Stimulated activated CD4-positive, alpha-beta T cell treated with anti-CD3 and anti-CD28 coated beads, Interleukin-4, amount 100 ng/mL, for 24 hours (primary cell): ENCODE measurements at regions not wholly inside any gene's neighbourhood (a gene's known extent, or its start where the extent isn't known, plus 50 kb on each side); places are given as distances from the start of the nearest gene placed in this dataset.
"Not testable (repeated sequence)": the region's sequence is repeated elsewhere in the genome, so short reads cannot be mapped to it uniquely, and the experiment has no call there.

Experiments used
- DNase-seq: peaks from one replicate; pipeline ENCODE4 v3.0.0-alpha.2; 2020

DNA sequence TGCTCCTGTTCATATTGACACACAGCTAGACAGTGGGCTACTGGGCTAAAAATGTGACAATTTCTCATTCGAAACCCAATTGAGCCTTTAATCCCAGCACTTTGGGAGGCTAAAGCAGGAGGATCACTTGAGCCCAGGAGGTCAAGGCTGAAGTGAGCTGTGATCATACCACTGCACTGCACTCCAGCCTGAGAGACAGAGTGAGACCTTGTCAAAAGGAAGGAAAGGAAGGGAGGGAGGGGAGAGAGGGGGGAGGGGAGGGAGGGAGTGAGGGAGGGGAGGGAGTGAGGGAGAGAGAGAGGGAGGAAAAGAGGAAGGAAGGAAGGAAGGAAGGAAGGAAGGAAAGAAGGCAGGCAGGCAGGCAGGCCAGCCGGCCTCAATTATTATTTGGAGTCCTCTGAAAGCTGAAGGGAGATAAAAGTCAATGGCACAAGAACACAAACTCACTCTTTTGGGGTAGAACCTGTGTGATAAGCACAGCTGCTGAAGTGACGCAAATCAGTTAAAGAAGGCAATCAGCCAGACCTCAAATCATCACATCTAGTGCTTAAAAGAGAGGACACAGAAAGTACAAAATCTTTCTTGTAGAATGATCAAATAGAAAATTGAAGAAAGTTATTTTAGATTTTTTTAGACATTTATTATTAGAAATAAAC lies 98.1 kb downstream of the CCDC71L start:
- DNase-seq, result no peak

GRCh38 chr7:106561666-106562411 lies 99.1 kb downstream of the CCDC71L start:
- DNase-seq, result no peak

- no peak for DNase-seq
Observed at GRCh38 chr7:106561151-106561550, 99.8 kb downstream of the CCDC71L start.

DNA sequence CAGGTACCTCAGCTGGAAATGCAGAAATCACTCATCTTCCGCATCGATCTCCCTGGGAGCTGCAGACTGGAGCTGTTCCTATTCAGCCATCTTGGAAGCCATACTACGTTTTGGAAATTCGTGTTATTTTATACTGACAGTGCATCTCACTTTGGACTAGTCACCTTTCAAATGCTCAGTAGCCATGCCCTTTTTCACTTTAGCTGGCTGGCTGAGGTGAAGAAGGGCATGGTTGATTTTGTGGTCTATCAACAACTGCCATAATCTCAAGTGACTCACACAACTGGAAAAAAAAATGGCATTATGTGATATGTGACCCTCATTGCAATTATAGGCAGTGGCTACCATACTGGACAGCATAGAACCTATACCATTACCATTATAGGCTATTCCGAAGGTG lies 100.5 kb downstream of the CCDC71L start:
- DNase-seq, result no peak

- DNase-seq, result not testable (repeated sequence)
Observed at GRCh38 chr7:106556244-106556643, 104.7 kb downstream of the CCDC71L start.

DNA sequence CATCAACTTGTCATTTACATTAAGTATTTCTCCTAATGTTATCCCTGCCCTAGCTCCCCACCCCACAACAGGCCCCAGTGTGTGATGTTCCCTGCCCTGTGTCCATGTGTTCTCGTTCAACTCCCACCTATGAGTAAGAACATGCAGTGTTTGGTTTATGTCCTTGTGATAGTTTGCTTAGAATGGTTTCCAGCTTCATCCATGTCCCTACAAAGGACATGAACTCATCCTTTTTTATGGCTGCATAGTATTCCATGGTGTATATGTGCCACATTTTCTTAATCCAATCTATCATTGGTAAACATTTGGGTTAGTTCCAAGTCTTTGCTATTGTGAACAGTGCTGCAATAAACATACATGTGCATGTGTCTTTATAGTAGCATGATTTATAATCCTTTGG lies 106.3 kb downstream of the CCDC71L start:
- DNase-seq, result not testable (repeated sequence)

DNA sequence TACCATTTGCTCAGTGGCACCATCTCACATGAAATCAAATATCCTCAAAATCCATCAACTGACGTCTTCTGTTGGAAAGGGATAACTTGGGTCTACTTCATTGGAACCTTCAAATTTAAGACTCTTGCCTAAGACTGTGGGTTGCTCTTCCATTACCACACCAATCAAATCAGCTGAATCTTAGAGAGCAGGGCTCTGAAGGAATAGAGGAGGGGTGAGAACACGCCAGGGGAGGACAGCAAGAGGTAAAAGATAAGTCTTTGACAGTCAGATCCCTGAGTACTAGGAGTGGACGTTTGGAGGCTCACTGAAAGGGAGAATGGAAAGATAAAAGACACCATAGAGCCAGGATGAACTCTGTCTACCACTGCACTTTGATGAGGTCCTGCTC lies 107.5 kb downstream of the CCDC71L start:
- no peak for DNase-seq

GRCh38 chr7:106552645-106553445 lies 108.1 kb downstream of the CCDC71L start:
- DNase-seq, result no peak

DNA sequence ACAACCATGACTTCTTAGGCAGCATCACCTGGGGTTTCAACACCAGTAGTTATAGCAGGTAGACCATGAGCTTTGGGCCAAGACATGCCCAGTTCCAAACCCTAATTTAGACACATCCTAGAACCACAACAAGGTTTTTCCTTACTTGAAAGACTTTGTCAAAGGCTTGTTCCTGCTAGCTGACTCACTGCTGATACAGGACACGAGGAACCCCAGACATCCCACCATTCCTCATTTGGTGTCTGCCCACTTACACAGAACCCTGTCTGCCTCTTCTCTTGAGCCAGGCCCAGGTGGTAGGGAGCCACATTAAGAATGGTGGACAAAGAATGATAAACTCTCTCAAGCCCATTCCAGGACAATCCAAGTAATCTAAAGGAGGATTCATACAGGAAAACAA lies 109.0 kb downstream of the CCDC71L start:
- no peak for DNase-seq

- DNase-seq, result no peak
Observed at GRCh38 chr7:106548491-106548890, 112.5 kb downstream of the CCDC71L start.

- DNase-seq, result no peak
Observed at GRCh38 chr7:106545275-106545674, 115.7 kb downstream of the CCDC71L start.

- no peak for DNase-seq
Observed at GRCh38 chr7:106543221-106543757, 117.7 kb downstream of the CCDC71L start.

DNA sequence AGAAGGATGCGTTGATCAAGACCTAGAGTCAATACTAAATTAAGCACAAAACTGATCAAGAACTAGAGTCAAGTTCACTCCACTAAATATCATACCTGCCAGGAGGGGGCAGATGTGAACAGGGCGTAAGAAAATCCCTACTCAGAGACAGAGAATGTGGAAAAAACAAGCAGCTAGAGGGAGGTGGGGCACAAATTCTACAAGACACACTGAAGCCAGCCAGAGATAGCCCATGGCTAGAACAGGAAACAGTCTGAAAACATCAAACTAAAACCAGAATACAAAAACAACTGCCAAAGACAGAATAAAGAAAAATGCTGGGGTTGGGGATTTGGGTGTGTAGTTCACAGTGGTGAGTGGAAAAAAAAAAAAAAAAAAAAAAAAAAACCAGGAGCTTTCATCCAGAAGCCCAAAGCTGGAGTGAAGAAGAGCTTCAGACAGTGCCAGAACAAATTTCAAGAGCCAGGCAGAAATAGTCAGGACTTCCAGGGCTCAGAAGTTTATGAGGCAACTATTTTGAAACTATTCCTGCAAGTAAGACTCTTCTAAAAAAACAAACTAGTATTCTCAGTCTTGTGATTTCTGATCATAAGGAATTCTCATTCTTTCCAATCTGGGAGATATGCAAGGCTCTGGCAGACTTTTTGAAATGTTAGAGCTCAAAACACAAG lies 118.3 kb downstream of the CCDC71L start:
- peak; percentile 66 for DNase-seq

DNA sequence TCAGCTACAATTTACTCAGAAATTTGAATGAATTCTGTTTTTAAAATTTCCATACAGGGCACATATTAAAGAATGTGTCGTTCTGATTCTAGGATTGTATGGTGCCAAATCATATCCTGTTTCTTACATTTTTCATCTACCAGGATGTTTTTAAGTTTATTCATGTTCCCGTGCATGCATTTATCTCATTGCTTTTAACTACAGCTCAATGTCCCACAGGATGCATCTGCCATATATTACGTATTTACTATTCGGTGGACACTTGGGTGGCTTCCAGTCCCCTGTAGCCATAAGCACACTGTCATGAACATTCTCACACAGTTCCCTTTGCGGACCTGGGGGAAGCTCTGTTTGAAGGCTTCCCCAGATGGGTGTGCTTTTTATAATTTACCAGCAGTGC lies 122.3 kb downstream of the CCDC71L start:
- no peak for DNase-seq

DNA sequence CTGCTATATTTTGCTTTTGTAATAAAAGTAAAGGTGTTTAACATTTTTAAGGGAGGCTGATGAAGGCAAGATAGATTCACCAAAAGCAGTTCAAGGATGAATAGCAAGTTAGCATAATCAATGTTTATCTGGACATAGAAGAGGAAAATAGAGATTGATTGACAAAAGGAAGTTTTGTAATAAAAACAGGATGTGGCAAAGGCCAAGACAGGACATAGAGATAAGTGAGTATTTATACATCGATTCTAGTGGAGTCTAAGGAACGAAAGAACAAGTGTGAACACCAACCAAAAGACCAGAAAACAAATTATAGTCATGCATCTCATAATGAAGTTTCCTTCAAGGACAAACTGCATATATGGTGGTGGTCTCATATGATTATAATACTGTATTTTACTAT lies 123.8 kb downstream of the CCDC71L start:
- no peak for DNase-seq

GRCh38 chr7:106536079-106536478 lies 124.9 kb downstream of the CCDC71L start:
- no peak for DNase-seq

GRCh38 chr7:106535234-106535932 lies 125.6 kb downstream of the CCDC71L start:
- no peak for DNase-seq

GRCh38 chr7:106534271-106534846 lies 126.6 kb downstream of the CCDC71L start:
- no peak for DNase-seq

DNA sequence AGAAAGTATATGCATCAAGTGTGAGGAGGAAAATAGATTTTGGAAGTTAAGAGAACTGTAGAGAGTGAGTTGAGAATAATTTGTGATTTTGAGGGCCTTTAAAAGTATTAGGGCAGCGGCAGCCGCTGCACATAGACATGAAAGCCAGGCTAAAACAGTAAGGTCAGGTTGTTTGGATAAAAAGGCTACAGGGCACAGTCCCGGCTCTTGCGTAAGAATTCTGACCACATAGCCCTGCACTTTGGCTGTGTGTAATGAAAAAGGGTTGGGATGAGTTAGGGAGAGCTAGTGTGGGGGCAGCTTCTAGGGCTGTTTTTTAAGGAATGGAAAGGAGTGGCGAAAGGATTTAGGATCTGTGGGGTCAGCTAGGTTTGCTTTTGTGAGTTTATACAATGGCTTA lies 130.8 kb downstream of the CCDC71L start:
- not testable (repeated sequence) for DNase-seq

DNA sequence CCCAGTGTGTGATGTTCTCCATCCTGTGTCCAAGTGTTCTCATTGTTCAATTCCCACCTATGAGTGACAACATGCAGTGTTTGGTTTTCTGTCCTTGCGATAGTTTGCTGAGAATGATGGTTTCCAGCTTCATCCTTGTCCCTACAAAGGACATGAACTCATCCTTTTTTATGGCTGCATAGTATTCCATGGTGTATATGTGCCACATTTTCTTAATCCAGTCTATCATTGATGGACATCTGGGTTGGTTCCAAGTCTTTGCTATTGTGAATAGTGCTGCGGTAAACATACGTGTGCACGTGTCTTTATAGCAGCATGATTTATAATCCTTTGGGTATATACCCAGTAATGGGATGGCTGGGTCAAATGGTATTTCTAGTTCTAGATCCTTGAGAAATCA lies 134.3 kb downstream of the CCDC71L start:
- not testable (repeated sequence) for DNase-seq

DNA sequence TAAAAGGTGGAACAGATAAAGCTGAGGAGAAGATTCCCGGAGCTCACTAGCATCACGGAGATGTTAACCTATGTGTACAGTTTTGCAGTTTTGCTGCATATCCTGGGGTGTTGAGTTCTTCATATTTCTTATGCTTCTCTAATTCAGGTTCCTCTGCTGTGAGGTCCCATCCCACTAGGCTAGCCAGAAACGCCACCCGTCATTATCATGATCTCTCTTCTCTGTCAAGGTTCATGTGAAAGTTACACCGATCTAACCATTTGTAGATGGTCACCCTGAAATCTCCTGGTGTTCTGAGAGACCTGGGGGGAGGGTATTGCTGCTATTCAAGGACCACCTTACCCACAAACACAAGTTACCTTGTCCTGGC lies 136.3 kb downstream of the CCDC71L start:
- no peak for DNase-seq

- DNase-seq, result no peak
Observed at GRCh38 chr7:106523482-106523881, 137.5 kb downstream of the CCDC71L start.
